Neural progenitor cell (in vitro differentiated cells): ENCODE measurements at regions not wholly inside any gene's neighbourhood (a gene's known extent, or its start where the extent isn't known, plus 50 kb on each side); places are given as distances from the start of the nearest gene placed in this dataset.

Source experiments
- EZH2 ChIP-seq: fragments of 200-600 bp; sonication (generic); IDR thresholded peaks from 2 replicates; pipeline ENCODE4 v1.6.1; 2017; ENCODE audit warnings: antibody characterized with exemption, mild to moderate bottlenecking, moderate library complexity
- EZH2phosphoT487 ChIP-seq: fragments of 200-600 bp; sonication (generic); IDR thresholded peaks from 2 replicates; pipeline ENCODE4 v1.6.1; 2017; ENCODE audit warnings: antibody characterized with exemption
- TF ChIP-seq, protein P1 (sequence below): fragments of 200-600 bp; sonication (generic); IDR thresholded peaks from 2 replicates; pipeline ENCODE4 v1.5.1; 2017; ENCODE audit warnings: antibody characterized with exemption, mild to moderate bottlenecking

DNA sequence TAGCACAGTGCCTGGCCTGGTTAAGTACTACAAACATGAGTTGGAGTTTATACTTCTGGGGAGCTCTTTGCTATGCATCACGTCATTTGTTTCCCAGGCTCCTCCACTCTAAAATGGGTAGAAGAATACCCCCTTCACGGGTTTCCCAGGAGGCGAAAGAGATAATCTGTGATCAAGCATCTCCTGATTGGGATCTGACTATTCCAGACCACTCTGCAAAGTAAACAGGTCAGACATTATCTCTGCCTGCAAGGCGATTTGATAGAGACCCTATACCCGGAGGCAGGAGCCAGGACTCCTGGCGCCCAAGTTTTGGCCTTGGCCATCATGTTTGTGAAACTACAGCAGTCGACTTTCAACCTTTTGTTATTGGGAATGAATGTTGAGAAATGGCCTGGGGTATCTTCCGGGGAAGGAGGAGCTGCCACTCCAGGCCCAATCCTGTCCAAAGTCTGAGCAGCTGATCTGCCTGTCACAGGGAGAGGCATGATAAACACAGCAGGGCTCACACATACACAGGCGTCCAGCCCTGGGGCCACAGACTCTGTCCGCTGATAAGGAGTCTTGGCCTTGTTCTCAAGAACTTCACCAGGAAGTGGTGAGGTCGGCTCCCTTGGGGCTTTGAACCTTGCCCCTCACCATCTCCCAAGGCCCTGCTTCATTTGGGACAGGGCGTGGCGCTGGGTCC lies 199.9 kb downstream of the MAF start:
- no peak for TF ChIP-seq EZH2phosphoT487
- TF ChIP-seq, protein P1, sequence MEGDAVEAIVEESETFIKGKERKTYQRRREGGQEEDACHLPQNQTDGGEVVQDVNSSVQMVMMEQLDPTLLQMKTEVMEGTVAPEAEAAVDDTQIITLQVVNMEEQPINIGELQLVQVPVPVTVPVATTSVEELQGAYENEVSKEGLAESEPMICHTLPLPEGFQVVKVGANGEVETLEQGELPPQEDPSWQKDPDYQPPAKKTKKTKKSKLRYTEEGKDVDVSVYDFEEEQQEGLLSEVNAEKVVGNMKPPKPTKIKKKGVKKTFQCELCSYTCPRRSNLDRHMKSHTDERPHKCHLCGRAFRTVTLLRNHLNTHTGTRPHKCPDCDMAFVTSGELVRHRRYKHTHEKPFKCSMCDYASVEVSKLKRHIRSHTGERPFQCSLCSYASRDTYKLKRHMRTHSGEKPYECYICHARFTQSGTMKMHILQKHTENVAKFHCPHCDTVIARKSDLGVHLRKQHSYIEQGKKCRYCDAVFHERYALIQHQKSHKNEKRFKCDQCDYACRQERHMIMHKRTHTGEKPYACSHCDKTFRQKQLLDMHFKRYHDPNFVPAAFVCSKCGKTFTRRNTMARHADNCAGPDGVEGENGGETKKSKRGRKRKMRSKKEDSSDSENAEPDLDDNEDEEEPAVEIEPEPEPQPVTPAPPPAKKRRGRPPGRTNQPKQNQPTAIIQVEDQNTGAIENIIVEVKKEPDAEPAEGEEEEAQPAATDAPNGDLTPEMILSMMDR, result no peak
- TF ChIP-seq EZH2, result no peak
